Activated CD4-positive, alpha-beta T cell treated with anti-CD3 and anti-CD28 coated beads for 36 hours (primary cell): ENCODE measurements at regions not wholly inside any gene's neighbourhood (a gene's known extent, or its start where the extent isn't known, plus 50 kb on each side); places are given as distances from the start of the nearest gene placed in this dataset.

Source experiments
- ATAC-seq: fragments of 200-7000 bp; cut with Tn5 transposase; one replicate; pipeline ENCODE4 v1.10.0; 2021; ENCODE audit warnings: mild to moderate bottlenecking, moderate library complexity
- CTCF ChIA-PET: fragments of 350-600 bp; sonication (Branson Sonifier 250); formaldehyde crosslinking; loops from one replicate; lab custom pipeline; 2021; ENCODE audit warnings: antibody characterized with exemption; lab: Charles Lee
- POLR2A ChIA-PET: fragments of 350-600 bp; sonication (Branson Sonifier 250); formaldehyde crosslinking; loops from one replicate; lab custom pipeline; 2021; ENCODE audit warnings: antibody characterized with exemption, inconsistent platforms; lab: Charles Lee
- DNase-seq: peaks from one replicate; pipeline ENCODE4 v3.0.0-alpha.2; 2020
- H3K27ac Mint-ChIP-seq: one replicate; pipeline ENCODE4 v1.8.0; 2021; ENCODE audit warnings: mixed read lengths
- H3K27me3 Mint-ChIP-seq: one replicate; pipeline ENCODE4 v1.8.0; 2021; ENCODE audit warnings: mixed read lengths
- H3K36me3 Mint-ChIP-seq: one replicate; pipeline ENCODE4 v1.8.0; 2021; ENCODE audit warnings: low read depth, mixed read lengths
- H3K4me1 Mint-ChIP-seq: one replicate; pipeline ENCODE4 v1.8.0; 2021; ENCODE audit warnings: mixed read lengths
- H3K4me3 Mint-ChIP-seq: one replicate; pipeline ENCODE4 v1.8.0; 2021; ENCODE audit warnings: mild to moderate bottlenecking, moderate library complexity, mixed read lengths
- H3K9me3 Mint-ChIP-seq: one replicate; pipeline ENCODE4 v1.8.0; 2021; ENCODE audit warnings: low read depth, mixed read lengths
- intact Hi-C, 2 experiments: fragments of 100-400 bp; cut with DNase I in 1 of 2; cut with micrococcal nuclease in 1 of 2; formaldehyde crosslinking; loops; one replicate each; pipeline versions ENCODE4 v1.14.2 to v1.15.1; 2022 to 2024; cut with DNase I, micrococcal nuclease

GRCh38 chr13:106042996-106043581 is 492.4 kb downstream of the EFNB2 start:
- CTCF ChIA-PET: no interaction called here

GRCh38 chr13:106041445-106041844 is 494.0 kb downstream of the EFNB2 start:
- Mint-ChIP-seq H3K27ac (no peak overlapping the region), H3K4me1 (no peaks in the 10 kb centered on the region), H3K36me3 (no peaks in the 10 kb centered on the region), H3K27me3 (no peaks in the 10 kb centered on the region), H3K4me3 (no peak overlapping the region), H3K9me3 (no peaks in the 10 kb centered on the region)
- DNase-seq (no peak), ATAC-seq (no peak)
- POLR2A ChIA-PET: no interaction called here
- intact Hi-C loops: no loop called here
- CTCF ChIA-PET: no interaction called here

More at GRCh38 chr13:106042996-106043581, 492.4 kb downstream of the EFNB2 start:
- Mint-ChIP-seq H3K27me3 (no peaks in the 10 kb centered on the region), H3K27ac (no peak overlapping the region), H3K9me3 (no peaks in the 10 kb centered on the region), H3K4me1 (no peaks in the 10 kb centered on the region), H3K36me3 (no peaks in the 10 kb centered on the region), H3K4me3 (no peak overlapping the region)
- POLR2A ChIA-PET: no interaction called here
- ATAC-seq: no peak
- no peak for DNase-seq
- intact Hi-C loops: no loop called here

DNA sequence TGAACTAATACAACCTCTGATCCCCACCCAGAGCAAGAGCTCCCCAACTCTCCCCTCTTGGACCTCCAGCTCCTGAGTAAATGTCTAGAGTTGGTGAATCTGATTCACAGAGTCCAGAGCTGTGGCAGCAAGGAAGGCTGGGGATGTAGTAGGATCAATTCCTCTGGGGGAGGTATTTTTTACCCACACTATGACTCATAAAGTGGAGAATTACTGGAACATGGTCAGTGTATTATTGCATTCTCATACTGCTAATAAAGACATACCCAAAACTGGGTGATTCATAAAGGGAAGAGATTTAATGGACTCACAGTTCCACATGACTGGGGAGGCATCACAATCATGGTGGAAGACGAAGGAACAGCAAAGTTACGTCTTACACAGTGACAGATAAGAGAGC is 496.7 kb downstream of the EFNB2 start:
- H3K27me3 Mint-ChIP-seq: no peaks in the 10 kb centered on the region
- CTCF ChIA-PET: no interaction called here
- ATAC-seq (no peak), DNase-seq (no peak)
- no peak overlapping the region for H3K27ac Mint-ChIP-seq
- no peaks in the 10 kb centered on the region for H3K9me3 Mint-ChIP-seq
- no peaks in the 10 kb centered on the region for H3K4me1 Mint-ChIP-seq
- POLR2A ChIA-PET: no interaction called here
- no peak overlapping the region for H3K4me3 Mint-ChIP-seq
- H3K36me3 Mint-ChIP-seq: no peaks in the 10 kb centered on the region
- intact Hi-C loops: no loop called here

- CTCF ChIA-PET: no interaction called here
- no peak overlapping the region for H3K27ac Mint-ChIP-seq
Observed at GRCh38 chr13:106036870-106037269, 498.6 kb downstream of the EFNB2 start.

DNA sequence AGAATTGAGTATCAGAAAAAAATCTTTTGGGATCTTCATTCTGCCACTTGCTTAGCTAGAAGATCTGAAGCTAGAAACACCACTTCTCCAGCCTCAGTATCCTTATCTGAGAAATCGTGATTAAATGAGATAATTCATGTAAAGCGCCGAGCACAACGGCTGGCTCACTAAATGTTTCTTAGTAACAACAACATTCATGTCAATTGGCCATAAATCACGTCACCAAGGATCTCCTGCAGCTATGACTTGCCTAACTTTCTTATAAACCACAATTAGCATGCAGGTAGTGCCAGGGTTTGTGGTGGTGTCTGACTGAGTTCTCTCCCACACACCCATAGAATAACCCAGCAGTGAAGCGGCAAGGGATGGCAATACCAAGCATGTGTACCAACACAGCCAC is 501.3 kb downstream of the EFNB2 start:
- no peaks in the 10 kb centered on the region for H3K4me1 Mint-ChIP-seq
- ChIA-PET POLR2A (no interaction called here), CTCF (interaction anchor here (0.7 kb wide), 1 partner anchor 1188 kb away, joined by 3 read pairs; no protein-coding TSS in a partner anchor)
- H3K27me3 Mint-ChIP-seq: no peaks in the 10 kb centered on the region
- ATAC-seq (no peak), DNase-seq (no peak)
- H3K9me3 Mint-ChIP-seq: no peaks in the 10 kb centered on the region
- intact Hi-C loops: no loop called here
- H3K4me3 Mint-ChIP-seq: no peak overlapping the region
- no peak overlapping the region for H3K27ac Mint-ChIP-seq
- no peaks in the 10 kb centered on the region for H3K36me3 Mint-ChIP-seq

More at GRCh38 chr13:106036870-106037269, 498.6 kb downstream of the EFNB2 start:
- Mint-ChIP-seq H3K4me3 (no peak overlapping the region), H3K9me3 (no peaks in the 10 kb centered on the region), H3K4me1 (no peaks in the 10 kb centered on the region), H3K36me3 (no peaks in the 10 kb centered on the region), H3K27me3 (no peaks in the 10 kb centered on the region)
- POLR2A ChIA-PET: no interaction called here
- intact Hi-C loops: no loop called here
- ATAC-seq (no peak), DNase-seq (no peak)

DNA sequence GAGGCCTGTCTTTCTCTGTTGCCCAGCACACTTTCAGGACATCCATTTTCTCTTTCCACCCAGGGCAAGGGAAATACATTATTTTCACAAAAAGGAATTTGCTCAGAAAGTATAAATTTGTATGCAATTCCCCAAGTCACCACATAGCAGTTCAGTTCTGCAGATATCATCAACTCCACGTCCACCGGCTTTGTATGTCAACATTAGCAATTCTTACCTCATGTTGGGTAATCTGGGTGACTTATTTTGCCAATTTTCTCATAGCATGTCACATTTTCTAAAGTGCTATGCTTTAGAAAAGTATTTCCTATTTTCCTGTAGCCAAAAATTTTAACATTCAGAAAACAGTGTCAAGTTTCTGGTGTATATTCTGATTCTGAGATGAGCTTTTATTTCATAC is 501.8 kb downstream of the EFNB2 start:
- intact Hi-C loops: no loop called here
- Mint-ChIP-seq H3K27ac (no peak overlapping the region), H3K4me1 (no peaks in the 10 kb centered on the region), H3K9me3 (no peaks in the 10 kb centered on the region), H3K36me3 (no peaks in the 10 kb centered on the region), H3K27me3 (no peaks in the 10 kb centered on the region), H3K4me3 (no peak overlapping the region)
- DNase-seq: no peak
- ChIA-PET POLR2A (no interaction called here), CTCF (no interaction called here)
- ATAC-seq: no peak

DNA sequence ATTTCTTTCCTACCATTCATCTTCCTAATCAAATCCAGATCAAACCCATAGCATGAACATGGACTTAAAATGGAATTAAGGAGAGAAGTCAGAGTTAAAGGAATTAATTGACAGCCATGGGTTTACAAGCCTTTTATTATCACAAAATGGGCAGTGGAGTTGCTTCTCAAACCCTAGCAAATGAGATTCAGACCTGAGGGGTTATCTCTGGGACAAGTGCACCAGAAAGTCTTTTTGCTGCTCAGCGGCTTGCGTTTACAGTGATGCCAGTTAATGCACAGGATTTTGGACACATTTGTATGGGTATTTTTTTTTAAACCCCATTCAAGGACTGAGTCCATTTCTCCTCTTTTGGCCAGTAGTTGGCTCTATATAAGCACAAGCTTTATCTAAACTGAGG is 503.0 kb downstream of the EFNB2 start:
- H3K4me1 Mint-ChIP-seq: no peaks in the 10 kb centered on the region
- DNase-seq: no peak
- CTCF ChIA-PET: no interaction called here

DNA sequence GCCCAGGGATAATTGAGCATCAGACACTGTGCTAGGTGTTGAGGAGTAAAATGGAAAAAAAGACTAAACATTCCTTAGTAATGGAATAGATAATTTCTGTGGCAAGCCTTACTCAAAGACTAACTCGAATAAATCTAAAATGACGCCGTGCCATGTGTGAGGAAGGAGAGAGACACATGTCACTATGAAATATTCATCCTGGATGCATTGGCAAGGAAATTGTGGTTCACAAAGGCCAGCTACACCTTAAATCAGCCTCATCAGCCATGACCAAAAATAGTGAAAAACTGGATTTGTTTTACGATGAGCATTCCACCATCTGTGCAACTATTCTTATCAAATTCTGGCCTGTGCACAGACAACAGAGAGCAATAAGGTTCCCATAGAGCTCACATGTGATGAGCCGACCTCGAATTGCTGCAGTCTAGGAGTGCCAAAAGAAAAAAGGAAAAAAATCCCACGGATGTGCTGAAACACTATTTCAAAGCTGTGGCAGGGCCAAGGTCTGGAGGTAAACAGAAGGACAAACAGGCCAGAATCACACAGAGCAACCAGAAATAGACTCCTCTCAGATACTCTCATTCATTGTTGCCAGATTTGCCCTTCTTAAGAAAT is 505.7 kb downstream of the EFNB2 start:
- intact Hi-C loops: no loop called here
- POLR2A ChIA-PET: no interaction called here
- H3K27ac Mint-ChIP-seq: no peak overlapping the region
- H3K9me3 Mint-ChIP-seq: no peaks in the 10 kb centered on the region
- H3K27me3 Mint-ChIP-seq: no peaks in the 10 kb centered on the region
- DNase-seq (no peak), ATAC-seq (no peak)
- H3K4me3 Mint-ChIP-seq: no peak overlapping the region
- CTCF ChIA-PET: no interaction called here
- no peaks in the 10 kb centered on the region for H3K36me3 Mint-ChIP-seq
- no peaks in the 10 kb centered on the region for H3K4me1 Mint-ChIP-seq

More for the DNA sequence above, 503.0 kb downstream of the EFNB2 start:
- no peaks in the 10 kb centered on the region for H3K27me3 Mint-ChIP-seq
- H3K27ac Mint-ChIP-seq: no peak overlapping the region
- POLR2A ChIA-PET: no interaction called here
- intact Hi-C loops: no loop called here
- H3K36me3 Mint-ChIP-seq: no peaks in the 10 kb centered on the region
- H3K4me3 Mint-ChIP-seq: no peak overlapping the region
- ATAC-seq: no peak
- no peaks in the 10 kb centered on the region for H3K9me3 Mint-ChIP-seq

- intact Hi-C loops: no loop called here
- H3K27me3 Mint-ChIP-seq: no peaks in the 10 kb centered on the region
- no peak overlapping the region for H3K27ac Mint-ChIP-seq
- no peaks in the 10 kb centered on the region for H3K4me1 Mint-ChIP-seq
- no peak overlapping the region for H3K4me3 Mint-ChIP-seq
- ChIA-PET POLR2A (no interaction called here), CTCF (no interaction called here)
- no peaks in the 10 kb centered on the region for H3K36me3 Mint-ChIP-seq
- no peak for ATAC-seq
- no peak for DNase-seq
- peaks cover 2% of the 10 kb centered on the region for H3K9me3 Mint-ChIP-seq
Observed at GRCh38 chr13:106028911-106029310, 506.6 kb downstream of the EFNB2 start.

DNA sequence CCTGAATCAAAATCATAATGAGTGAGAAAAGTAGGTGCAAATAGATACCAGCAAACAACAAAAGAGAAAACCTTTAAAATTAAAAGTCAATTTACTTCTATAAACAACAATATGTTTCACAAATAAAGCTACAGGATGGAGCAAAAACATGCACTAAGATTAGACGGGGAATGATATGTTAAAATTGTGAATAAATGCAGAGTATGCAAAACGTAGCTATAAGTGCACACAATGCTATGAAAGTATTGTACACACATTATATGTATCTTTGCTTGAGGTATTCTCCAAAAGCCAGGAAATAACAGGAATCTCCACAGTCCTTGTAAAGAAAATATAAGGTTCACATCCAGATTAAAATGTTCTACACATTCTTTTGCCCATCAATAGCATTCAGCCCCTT is 523.9 kb downstream of the EFNB2 start:
- Mint-ChIP-seq H3K36me3 (no peaks in the 10 kb centered on the region), H3K4me3 (no peak overlapping the region), H3K27me3 (peaks cover 2% of the 10 kb centered on the region), H3K4me1 (no peaks in the 10 kb centered on the region), H3K9me3 (peaks cover 4% of the 10 kb centered on the region), H3K27ac (no peak overlapping the region)
- intact Hi-C loops: no loop called here
- CTCF ChIA-PET: no interaction called here
- ATAC-seq (no peak), DNase-seq (no peak)
- POLR2A ChIA-PET: no interaction called here

DNA sequence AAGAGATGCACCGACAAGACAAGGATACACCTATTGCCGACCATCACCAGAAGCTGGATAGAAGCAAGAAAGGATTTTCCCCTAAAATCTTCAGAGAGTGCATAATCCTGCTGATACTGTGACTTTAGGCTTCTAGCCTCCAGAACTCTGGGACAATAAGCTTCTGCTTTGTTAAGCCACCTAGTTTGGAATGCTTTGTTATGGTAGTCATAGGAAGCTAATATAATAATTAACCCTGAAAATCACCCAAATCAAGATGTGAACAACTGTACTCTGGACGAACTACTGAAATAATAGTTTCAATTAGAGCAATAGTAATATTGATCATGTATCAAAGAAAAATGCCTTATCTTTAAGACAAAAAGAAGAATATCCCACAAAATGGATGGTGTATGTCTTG is 524.6 kb downstream of the EFNB2 start:
- ChIA-PET CTCF (no interaction called here), POLR2A (no interaction called here)
- ATAC-seq (no peak), DNase-seq (no peak)
- Mint-ChIP-seq H3K4me3 (no peak overlapping the region), H3K27me3 (peaks cover 2% of the 10 kb centered on the region), H3K4me1 (no peaks in the 10 kb centered on the region), H3K27ac (no peak overlapping the region), H3K9me3 (peaks cover 4% of the 10 kb centered on the region), H3K36me3 (no peaks in the 10 kb centered on the region)
- intact Hi-C loops: no loop called here

GRCh38 chr13:106008540-106008939 is 526.9 kb downstream of the EFNB2 start:
- ChIA-PET CTCF (no interaction called here), POLR2A (no interaction called here)
- H3K9me3 Mint-ChIP-seq: peaks cover 4% of the 10 kb centered on the region
- no peak for DNase-seq
- no peak overlapping the region for H3K4me3 Mint-ChIP-seq
- H3K27me3 Mint-ChIP-seq: peaks cover 2% of the 10 kb centered on the region
- H3K27ac Mint-ChIP-seq: no peak overlapping the region
- no peaks in the 10 kb centered on the region for H3K36me3 Mint-ChIP-seq
- H3K4me1 Mint-ChIP-seq: no peaks in the 10 kb centered on the region
- no peak for ATAC-seq
- intact Hi-C loops: no loop called here
